Testis (tissue), 2 donors: ENCODE measurements at regions not wholly inside any gene's neighbourhood (a gene's known extent, or its start where the extent isn't known, plus 50 kb on each side); places are given as distances from the start of the nearest gene placed in this dataset.

ENCODE experiments used
- DNase-seq: peaks from one replicate; pipeline ENCODE4 v3.0.0-alpha.2; 2019
- H3K27ac ChIP-seq, 2 donors: fragments of 200-600 bp; sonication (generic); one replicate each; pipeline ENCODE4 v1.5.1; 2019
- H3K27me3 ChIP-seq: fragments of 200-600 bp; sonication (generic); one replicate; pipeline ENCODE4 v1.5.1; 2019
- H3K36me3 ChIP-seq: fragments of 200-600 bp; sonication (generic); one replicate; pipeline ENCODE4 v1.5.1; 2017; ENCODE audit warnings: low read depth; ENCODE audit errors: missing control alignments
- H3K4me1 ChIP-seq: fragments of 200-600 bp; sonication (generic); one replicate; pipeline ENCODE4 v1.5.1; 2019
- H3K4me3 ChIP-seq, 2 donors: fragments of 200-600 bp; sonication (generic); one replicate each; pipeline ENCODE4 v1.5.1; 2017 to 2019
- H3K9me3 ChIP-seq: fragments of 200-600 bp; sonication (generic); one replicate; pipeline ENCODE4 v1.5.1; 2017
- POLR2A ChIP-seq: fragments of 450-650 bp; IDR thresholded peaks from one replicate; pipeline ENCODE4 v1.6.1; 2017; ENCODE audit warnings: antibody characterized with exemption, mild to moderate bottlenecking, moderate library complexity
- WGBS, 2 donors: methylation state at CpG; one replicate each; pipeline ENCODE4 v1.1.5; 2018; 5-methylcytosine and 5-hydroxymethylcytosine counted together
- intact Hi-C: fragments of 100-400 bp; cut with DNase I; formaldehyde crosslinking; loops from one replicate; pipeline ENCODE4 v1.15.1; 2023; ENCODE audit warnings: low total_unique reads
- TF ChIP-seq, protein P1 (sequence below), 3 experiments: fragments of 450-650 bp in 2 of 3; fragments of 200-600 bp in 1 of 3; sonication (generic) in 1 of 3; IDR thresholded peaks; one replicate each; pipeline ENCODE4 v1.5.1; 2016 to 2019; ENCODE audit warnings: antibody characterized with exemption in 3 of 3, mild to moderate bottlenecking in 2 of 3, moderate library complexity in 1 of 3

DNA sequence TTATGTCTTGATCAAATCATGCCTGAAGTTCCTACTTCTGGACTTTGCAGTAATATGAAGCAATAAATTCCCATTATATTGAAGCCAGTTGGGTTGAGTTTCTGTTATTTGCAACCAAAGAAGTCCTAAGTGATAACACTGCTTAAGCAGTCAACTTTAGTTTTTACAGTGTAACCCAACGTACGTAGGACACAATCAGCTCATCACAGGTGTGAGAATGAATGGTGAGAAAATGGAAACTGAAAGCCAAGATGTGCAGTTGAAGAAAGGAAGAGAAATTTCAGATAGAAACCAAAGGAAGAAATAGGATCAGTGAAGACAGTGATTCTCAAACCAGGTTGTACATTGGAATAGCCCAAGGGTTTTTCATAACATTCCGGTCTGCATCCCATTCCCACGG, 211.4 kb upstream of the ZFP64 start:
- Histone ChIP-seq H3K9me3 (no peaks in the 10 kb centered on the region), H3K4me3 (no peak overlapping the region), H3K27me3 (no peaks in the 10 kb centered on the region), H3K27ac (no peak overlapping the region), H3K36me3 (no peaks in the 10 kb centered on the region), H3K4me1 (no peaks in the 10 kb centered on the region)
- TF ChIP-seq POLR2A, result no peak
- TF ChIP-seq, protein P1, sequence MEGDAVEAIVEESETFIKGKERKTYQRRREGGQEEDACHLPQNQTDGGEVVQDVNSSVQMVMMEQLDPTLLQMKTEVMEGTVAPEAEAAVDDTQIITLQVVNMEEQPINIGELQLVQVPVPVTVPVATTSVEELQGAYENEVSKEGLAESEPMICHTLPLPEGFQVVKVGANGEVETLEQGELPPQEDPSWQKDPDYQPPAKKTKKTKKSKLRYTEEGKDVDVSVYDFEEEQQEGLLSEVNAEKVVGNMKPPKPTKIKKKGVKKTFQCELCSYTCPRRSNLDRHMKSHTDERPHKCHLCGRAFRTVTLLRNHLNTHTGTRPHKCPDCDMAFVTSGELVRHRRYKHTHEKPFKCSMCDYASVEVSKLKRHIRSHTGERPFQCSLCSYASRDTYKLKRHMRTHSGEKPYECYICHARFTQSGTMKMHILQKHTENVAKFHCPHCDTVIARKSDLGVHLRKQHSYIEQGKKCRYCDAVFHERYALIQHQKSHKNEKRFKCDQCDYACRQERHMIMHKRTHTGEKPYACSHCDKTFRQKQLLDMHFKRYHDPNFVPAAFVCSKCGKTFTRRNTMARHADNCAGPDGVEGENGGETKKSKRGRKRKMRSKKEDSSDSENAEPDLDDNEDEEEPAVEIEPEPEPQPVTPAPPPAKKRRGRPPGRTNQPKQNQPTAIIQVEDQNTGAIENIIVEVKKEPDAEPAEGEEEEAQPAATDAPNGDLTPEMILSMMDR (IDR thresholded peaks at IDR 0.05), result no peak
- 80 to 84% methylated on average over 4 of the region's 4 CpGs for WGBS, 2 donors
- intact Hi-C loops, result no loop called here
- no peak for DNase-seq

DNA sequence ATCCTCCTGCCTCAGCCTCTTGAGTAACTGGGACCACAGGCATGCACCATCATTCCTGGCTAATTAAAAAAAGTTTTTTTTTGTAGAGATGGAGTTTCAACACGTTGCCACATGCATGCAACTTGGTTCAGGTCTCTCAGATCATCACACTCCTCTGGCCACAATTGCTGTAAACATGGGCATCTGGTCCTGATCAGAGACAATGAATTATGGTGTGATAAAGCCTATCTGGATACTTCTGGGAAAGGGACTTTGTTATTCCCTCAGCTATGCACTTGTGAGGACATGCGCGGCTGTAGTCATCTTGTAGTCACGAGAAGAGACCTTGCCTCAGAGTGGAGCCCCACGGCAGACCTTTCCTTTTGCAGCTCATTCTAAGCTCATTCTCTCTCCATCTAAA, 210.9 kb upstream of the ZFP64 start:
- 94 to 97% methylated on average over 5 of the region's 5 CpGs for WGBS, 2 donors
- Histone ChIP-seq H3K27me3 (no peaks in the 10 kb centered on the region), H3K36me3 (no peaks in the 10 kb centered on the region), H3K4me3 (no peak overlapping the region), H3K27ac (no peak overlapping the region), H3K4me1 (no peaks in the 10 kb centered on the region), H3K9me3 (no peaks in the 10 kb centered on the region)
- no peak for TF ChIP-seq POLR2A
- TF ChIP-seq, protein P1 (IDR thresholded peaks at IDR 0.05), result no peak
- DNase-seq, result no peak
- intact Hi-C loops, result no loop called here

DNA sequence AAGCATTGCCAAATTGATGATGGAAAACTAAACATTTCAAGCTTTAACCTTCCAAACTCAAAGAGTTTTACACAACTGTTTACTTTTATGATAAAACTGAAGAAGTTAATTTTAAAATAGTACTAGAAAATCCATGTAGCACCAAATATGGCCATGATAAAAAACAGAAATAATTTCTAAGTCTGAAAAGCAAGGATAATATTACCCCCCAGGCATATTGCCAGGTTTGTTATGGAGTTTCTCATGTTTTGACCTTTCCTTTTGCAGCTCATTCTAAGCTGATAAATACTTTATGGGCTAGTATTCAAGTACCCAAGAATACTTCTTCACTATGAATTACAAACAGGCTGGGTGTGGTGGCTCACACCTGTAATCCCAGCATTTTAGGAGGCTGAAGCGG, 209.9 kb upstream of the ZFP64 start:
- no peaks in the 10 kb centered on the region for H3K36me3 ChIP-seq
- WGBS, 2 donors, result 80 to 100% methylated on average over 1 of the region's 1 CpG
- TF ChIP-seq, protein P1 (IDR thresholded peaks at IDR 0.05), result no peak
- H3K4me1 ChIP-seq, result no peaks in the 10 kb centered on the region
- no peaks in the 10 kb centered on the region for H3K27me3 ChIP-seq
- no peak overlapping the region for H3K27ac ChIP-seq
- H3K4me3 ChIP-seq, result no peak overlapping the region
- intact Hi-C loops, result no loop called here
- DNase-seq, result no peak
- H3K9me3 ChIP-seq, result no peaks in the 10 kb centered on the region

DNA sequence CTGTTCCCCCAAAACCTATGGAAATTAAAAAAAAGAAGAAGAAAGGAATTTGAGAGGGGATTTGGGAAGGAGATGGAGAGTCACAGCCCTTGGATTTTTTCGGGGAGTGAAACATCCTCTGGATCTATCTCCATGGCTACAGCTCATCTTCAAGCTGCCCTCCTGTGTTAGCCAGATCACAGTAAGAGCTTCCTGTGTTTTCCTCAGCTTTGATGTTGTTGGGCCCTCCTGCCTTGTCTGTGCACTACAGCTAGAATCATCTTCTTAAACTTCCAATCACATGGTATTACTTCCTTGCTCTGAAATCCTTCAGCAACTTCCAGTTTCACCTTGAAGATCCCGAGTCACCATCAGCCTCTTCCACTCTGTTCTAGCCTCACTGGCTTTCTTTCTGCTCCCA, 207.8 kb upstream of the ZFP64 start:
- WGBS, 2 donors, result 88 to 96% methylated on average over 2 of the region's 2 CpGs
- Histone ChIP-seq H3K9me3 (no peaks in the 10 kb centered on the region), H3K27me3 (no peaks in the 10 kb centered on the region), H3K4me1 (no peaks in the 10 kb centered on the region), H3K27ac (no peak overlapping the region), H3K36me3 (no peaks in the 10 kb centered on the region), H3K4me3 (no peak overlapping the region)
- no peak for DNase-seq
- TF ChIP-seq, protein P1 (IDR thresholded peaks at IDR 0.05), result no peak
- no peak for TF ChIP-seq POLR2A
- intact Hi-C loops, result no loop called here

DNA sequence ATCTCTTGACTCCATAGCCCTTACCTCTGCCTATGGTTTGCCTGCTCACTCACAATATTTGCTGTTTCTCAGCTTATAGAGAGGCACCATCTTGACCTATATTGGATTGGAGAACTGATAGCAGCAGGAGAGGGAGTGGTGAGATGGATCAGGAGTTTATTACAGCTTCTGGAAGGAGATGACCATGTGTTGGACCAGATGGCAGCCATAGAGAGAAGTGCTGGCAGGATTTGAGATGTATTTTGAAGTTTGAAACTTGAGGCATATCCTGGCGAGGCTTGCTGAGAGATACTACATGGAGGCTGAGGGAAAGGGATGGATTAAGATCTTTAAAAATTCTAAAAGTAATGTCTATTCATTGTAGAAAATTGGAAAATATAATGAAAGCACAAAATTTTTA, 198.0 kb upstream of the ZFP64 start:
- 91 to 96% methylated on average over 1 of the region's 1 CpG for WGBS, 2 donors
- TF ChIP-seq, protein P1 (IDR thresholded peaks at IDR 0.05), result no peak
- Histone ChIP-seq H3K36me3 (no peaks in the 10 kb centered on the region), H3K9me3 (no peaks in the 10 kb centered on the region), H3K4me1 (no peaks in the 10 kb centered on the region), H3K4me3 (no peak overlapping the region), H3K27me3 (no peaks in the 10 kb centered on the region), H3K27ac (no peak overlapping the region)
- DNase-seq, result no peak
- intact Hi-C loops, result no loop called here
